SK-N-SH treated with all-trans-retinoic acid at 6 μM for 48 hours (cell line): ENCODE measurements at regions not wholly inside any gene's neighbourhood (a gene's known extent, or its start where the extent isn't known, plus 50 kb on each side); places are given as distances from the start of the nearest gene placed in this dataset.

Experiments
- ARNTL ChIP-seq: fragments of 450-650 bp; formaldehyde crosslinking; IDR thresholded peaks from 2 replicates; pipeline ENCODE4 v1.5.0; 2020; ENCODE audit warnings: low read depth, mild to moderate bottlenecking, moderate library complexity, borderline replicate concordance
- GLIS3 ChIP-seq: fragments of 250-450 bp; sonication (Bioruptor Pico); IDR thresholded peaks from 2 replicates; pipeline ENCODE4 v1.5.0; 2020; ENCODE audit warnings: mild to moderate bottlenecking, moderate library complexity
- ISL1 ChIP-seq: fragments of 250-450 bp; sonication (Bioruptor Pico); IDR thresholded peaks from 2 replicates; pipeline ENCODE4 v2.1.2; 2022; ENCODE audit warnings: mild to moderate bottlenecking, moderate library complexity
- PATZ1 ChIP-seq: fragments of 250-450 bp; sonication (Bioruptor Pico); IDR thresholded peaks from 2 replicates; pipeline ENCODE4 v1.8.0; 2020; ENCODE audit warnings: mild to moderate bottlenecking, moderate library complexity, borderline replicate concordance
- ZC3H10 ChIP-seq: fragments of 250-450 bp; sonication (Bioruptor Pico); IDR thresholded peaks from 2 replicates; pipeline ENCODE4 v1.5.1; 2021; ENCODE audit warnings: mild to moderate bottlenecking, moderate library complexity
- ZFP30 ChIP-seq: fragments of 450-650 bp; formaldehyde crosslinking; IDR thresholded peaks from 2 replicates; pipeline ENCODE4 v1.5.0; 2022; ENCODE audit warnings: mild to moderate bottlenecking, moderate library complexity

- TF ChIP-seq PATZ1 (CRISPR knock-in tag) (no peak), ISL1 (CRISPR knock-in tag) (no peak), GLIS3 (no peak), ARNTL (CRISPR knock-in tag) (no peak), ZC3H10 (CRISPR knock-in tag) (no peak), ZFP30 (CRISPR knock-in tag) (no peak)
These were observed 450.0 kb upstream of the SLC10A2 start for GRCh38 chr13:103516015-103516795.
